ENCODE measurements at regions not wholly inside any gene's neighbourhood (a gene's known extent, or its start where the extent isn't known, plus 50 kb on each side); places are given as distances from the start of the nearest gene placed in this dataset.

GRCh38 chr5:7214906-7215416 lies 181.0 kb upstream of the ADCY2 start:
- H3K4me3 ChIP-seq (ENCODE audit: low read depth in 1 of 2, low read length in 1 of 2), result no peak overlapping the region
- no peaks in the 10 kb centered on the region for H3K27me3 ChIP-seq
- TF ChIP-seq CTCF (IDR thresholded peaks at IDR 0.05), result no peak
- no peak overlapping the region for H3K27ac ChIP-seq
- no peaks in the 10 kb centered on the region for H3K36me3 ChIP-seq
- no peaks in the 10 kb centered on the region for H3K9me3 ChIP-seq
- no peaks in the 10 kb centered on the region for H3K4me1 ChIP-seq (ENCODE audit: control insufficient read depth in 1 of 2, insufficient read depth in 1 of 2, low read depth in 1 of 2, low read length in 1 of 2)

- TF ChIP-seq CTCF (IDR thresholded peaks at IDR 0.05), result no peak
- no peaks in the 10 kb centered on the region for H3K36me3 ChIP-seq
- H3K4me1 ChIP-seq (ENCODE audit: control insufficient read depth in 1 of 2, insufficient read depth in 1 of 2, low read depth in 1 of 2, low read length in 1 of 2), result no peaks in the 10 kb centered on the region
- H3K4me3 ChIP-seq (ENCODE audit: low read depth in 1 of 2, low read length in 1 of 2), result no peak overlapping the region
- no peaks in the 10 kb centered on the region for H3K27me3 ChIP-seq
- H3K27ac ChIP-seq, result no peak overlapping the region
- no peaks in the 10 kb centered on the region for H3K9me3 ChIP-seq
These were observed 177.8 kb upstream of the ADCY2 start for GRCh38 chr5:7218141-7218540.

DNA sequence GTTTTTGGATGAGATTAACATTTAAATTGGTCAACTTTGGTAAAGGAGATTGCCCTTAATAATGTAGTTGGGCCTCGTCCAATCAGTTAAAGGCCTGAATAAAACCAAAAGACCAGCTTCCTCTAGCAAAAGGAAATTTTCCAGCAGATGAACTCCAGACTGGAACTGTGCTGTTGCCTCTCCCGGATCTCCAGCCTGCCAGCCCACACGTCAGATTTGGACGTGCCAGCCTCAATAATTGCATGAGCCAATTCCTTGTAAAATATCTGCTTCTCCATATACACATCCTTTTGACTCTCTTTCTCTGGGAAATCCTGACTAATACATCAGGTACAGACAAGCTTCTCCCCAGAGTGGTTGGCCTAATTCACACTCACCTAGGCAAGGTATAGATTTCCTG lies 175.8 kb upstream of the ADCY2 start:
- no peaks in the 10 kb centered on the region for H3K36me3 ChIP-seq
- no peak overlapping the region for H3K4me3 ChIP-seq (ENCODE audit: low read depth in 1 of 2, low read length in 1 of 2)
- H3K4me1 ChIP-seq (ENCODE audit: control insufficient read depth in 1 of 2, insufficient read depth in 1 of 2, low read depth in 1 of 2, low read length in 1 of 2), result no peaks in the 10 kb centered on the region
- H3K27me3 ChIP-seq, result no peaks in the 10 kb centered on the region
- H3K27ac ChIP-seq, result no peak overlapping the region
- H3K9me3 ChIP-seq, result no peaks in the 10 kb centered on the region
- TF ChIP-seq CTCF (IDR thresholded peaks at IDR 0.05), result no peak

- no peak for TF ChIP-seq CTCF (IDR thresholded peaks at IDR 0.05)
- Histone ChIP-seq H3K36me3 (no peaks in the 10 kb centered on the region), H3K27me3 (no peaks in the 10 kb centered on the region), H3K9me3 (no peaks in the 10 kb centered on the region), H3K27ac (no peak overlapping the region), H3K4me3 (ENCODE audit: low read depth in 1 of 2, low read length in 1 of 2) (no peak overlapping the region), H3K4me1 (ENCODE audit: control insufficient read depth in 1 of 2, insufficient read depth in 1 of 2, low read depth in 1 of 2, low read length in 1 of 2) (no peaks in the 10 kb centered on the region)
These were observed 174.9 kb upstream of the ADCY2 start for GRCh38 chr5:7221041-7221440.

- no peak overlapping the region for H3K27ac ChIP-seq
- no peak overlapping the region for H3K4me3 ChIP-seq (ENCODE audit: low read depth in 1 of 2, low read length in 1 of 2)
- no peaks in the 10 kb centered on the region for H3K4me1 ChIP-seq (ENCODE audit: control insufficient read depth in 1 of 2, insufficient read depth in 1 of 2, low read depth in 1 of 2, low read length in 1 of 2)
- H3K27me3 ChIP-seq, result no peaks in the 10 kb centered on the region
- TF ChIP-seq CTCF (IDR thresholded peaks at IDR 0.05), result no peak
- no peaks in the 10 kb centered on the region for H3K36me3 ChIP-seq
- no peaks in the 10 kb centered on the region for H3K9me3 ChIP-seq
These were observed 170.1 kb upstream of the ADCY2 start for GRCh38 chr5:7225826-7226225.

All from neutrophil (primary cell).